Thymus (tissue), 11 donors: ENCODE measurements at regions not wholly inside any gene's neighbourhood (a gene's known extent, or its start where the extent isn't known, plus 50 kb on each side); places are given as distances from the start of the nearest gene placed in this dataset.

ENCODE experiments used
- DNase-seq, 9 donors: peaks; one replicate each; pipeline ENCODE4 v3.0.0-alpha.2; 2013; ENCODE audit warnings: low spot score in 9 of 9, low read depth in 6 of 9, missing footprints in 1 of 9
- H3K27ac ChIP-seq, 2 donors: one replicate each; pipeline ENCODE4 v1.5.1; 2013; ENCODE audit warnings: control low read depth in 1 of 2, low read depth in 1 of 2, low read length in 1 of 2, mild to moderate bottlenecking in 1 of 2, moderate library complexity in 1 of 2
- H3K27me3 ChIP-seq, 2 donors: one replicate each; pipeline ENCODE4 v1.5.1; 2013; ENCODE audit warnings: low read length in 1 of 2; ENCODE audit not compliant: control insufficient read depth in 2 of 2, insufficient read depth in 1 of 2
- H3K36me3 ChIP-seq, 2 donors: one replicate each; pipeline ENCODE4 v1.5.1; 2013; ENCODE audit warnings: low read length in 1 of 2, mild to moderate bottlenecking in 1 of 2, moderate library complexity in 1 of 2; ENCODE audit not compliant: control insufficient read depth in 2 of 2, insufficient read depth in 2 of 2
- H3K4me1 ChIP-seq, 2 donors: one replicate each; pipeline ENCODE4 v1.5.1; 2013; ENCODE audit warnings: low read length in 2 of 2; ENCODE audit not compliant: control insufficient read depth in 2 of 2, insufficient read depth in 2 of 2
- H3K4me3 ChIP-seq, 2 donors: one replicate each; pipeline ENCODE4 v1.5.1; 2013; ENCODE audit warnings: low read length in 2 of 2, control low read depth in 1 of 2, mild to moderate bottlenecking in 1 of 2
- H3K9me3 ChIP-seq, 2 donors: one replicate each; pipeline ENCODE4 v1.5.1; 2013; ENCODE audit warnings: low read length in 1 of 2, mild to moderate bottlenecking in 1 of 2; ENCODE audit not compliant: control insufficient read depth in 2 of 2, insufficient read depth in 1 of 2
- WGBS: extraction: QIAGEN DNeasy Blood & Tissue Kit; methylation state at CpG from one replicate; pipeline ENCODE4 v1.1.7; 2013; 5-methylcytosine and 5-hydroxymethylcytosine counted together
- donor health status: healthy.

- Histone ChIP-seq H3K36me3 (no peaks in the 10 kb centered on the region), H3K27me3 (no peaks in the 10 kb centered on the region), H3K27ac (no peak overlapping the region), H3K9me3 (peaks cover 0 to 2% of the 10 kb centered on the region in 2 donors), H3K4me3 (no peak overlapping the region), H3K4me1 (no peaks in the 10 kb centered on the region)
- WGBS, result 37% methylated on average over 1 of the region's 1 CpG
- DNase-seq, result no peak
Observed at GRCh38 chr2:33897741-33898140, 298.6 kb upstream of the FAM98A start.

GRCh38 chr2:33893824-33894223 lies 294.7 kb upstream of the FAM98A start:
- Histone ChIP-seq H3K4me1 (no peaks in the 10 kb centered on the region), H3K27me3 (no peaks in the 10 kb centered on the region)
- WGBS, result 80% methylated on average over 1 of the region's 1 CpG

GRCh38 chr2:33891616-33892015 lies 292.5 kb upstream of the FAM98A start:
- H3K36me3 ChIP-seq, result no peaks in the 10 kb centered on the region
- no peaks in the 10 kb centered on the region for H3K4me1 ChIP-seq
- no peak for DNase-seq
- H3K27me3 ChIP-seq, result no peaks in the 10 kb centered on the region
- no peak overlapping the region for H3K4me3 ChIP-seq
- 60% methylated on average over 4 of the region's 4 CpGs for WGBS
- no peak overlapping the region for H3K27ac ChIP-seq
- peaks cover 0 to 2% of the 10 kb centered on the region in 2 donors for H3K9me3 ChIP-seq

More at GRCh38 chr2:33893824-33894223, 294.7 kb upstream of the FAM98A start:
- Histone ChIP-seq H3K36me3 (no peaks in the 10 kb centered on the region), H3K27ac (no peak overlapping the region), H3K9me3 (peaks cover 0 to 2% of the 10 kb centered on the region in 2 donors), H3K4me3 (no peak overlapping the region)
- DNase-seq, result no peak

GRCh38 chr2:33890686-33891085 lies 291.6 kb upstream of the FAM98A start:
- no peak for DNase-seq
- 97% methylated on average over 6 of the region's 6 CpGs for WGBS
- H3K9me3 ChIP-seq, result no peaks in the 10 kb centered on the region
- no peaks in the 10 kb centered on the region for H3K36me3 ChIP-seq
- H3K4me3 ChIP-seq, result no peak overlapping the region
- no peaks in the 10 kb centered on the region for H3K27me3 ChIP-seq
- H3K27ac ChIP-seq, result no peak overlapping the region
- no peaks in the 10 kb centered on the region for H3K4me1 ChIP-seq

- Histone ChIP-seq H3K4me1 (no peaks in the 10 kb centered on the region), H3K27ac (no peak overlapping the region), H3K27me3 (no peaks in the 10 kb centered on the region), H3K36me3 (no peaks in the 10 kb centered on the region), H3K9me3 (peaks cover 0 to 6% of the 10 kb centered on the region in 2 donors), H3K4me3 (no peak overlapping the region)
- no peak for DNase-seq
- WGBS, result 85% methylated on average over 6 of the region's 6 CpGs
Observed at GRCh38 chr2:33877348-33878016, 278.4 kb upstream of the FAM98A start.

GRCh38 chr2:33873076-33873605 lies 274.0 kb upstream of the FAM98A start:
- no peaks in the 10 kb centered on the region for H3K27me3 ChIP-seq
- 12% methylated on average over 1 of the region's 1 CpG for WGBS
- DNase-seq, result no peak

GRCh38 chr2:33859811-33860461 lies 260.8 kb upstream of the FAM98A start:
- WGBS, result 40% methylated on average over 11 of the region's 11 CpGs
- Histone ChIP-seq H3K36me3 (no peaks in the 10 kb centered on the region), H3K27me3 (no peaks in the 10 kb centered on the region), H3K9me3 (peaks cover 1 to 6% of the 10 kb centered on the region in 2 donors), H3K27ac (no peak overlapping the region), H3K4me1 (no peaks in the 10 kb centered on the region), H3K4me3 (no peak overlapping the region)
- peak in 1 of 9 donors; percentile 9 for DNase-seq

More at GRCh38 chr2:33873076-33873605, 274.0 kb upstream of the FAM98A start:
- H3K4me3 ChIP-seq, result no peak overlapping the region
- peaks cover 0 to 2% of the 10 kb centered on the region in 2 donors for H3K9me3 ChIP-seq
- H3K36me3 ChIP-seq, result no peaks in the 10 kb centered on the region
- H3K4me1 ChIP-seq, result no peaks in the 10 kb centered on the region
- H3K27ac ChIP-seq, result no peak overlapping the region

- no peak for DNase-seq
- H3K27me3 ChIP-seq, result no peaks in the 10 kb centered on the region
- 63% methylated on average over 6 of the region's 6 CpGs for WGBS
- no peak overlapping the region for H3K4me3 ChIP-seq
- H3K27ac ChIP-seq, result no peak overlapping the region
- no peaks in the 10 kb centered on the region for H3K4me1 ChIP-seq
- H3K9me3 ChIP-seq, result peaks cover 1 to 6% of the 10 kb centered on the region in 2 donors
- H3K36me3 ChIP-seq, result no peaks in the 10 kb centered on the region
Observed at GRCh38 chr2:33859176-33859575, 260.1 kb upstream of the FAM98A start.

GRCh38 chr2:33848486-33848885 lies 249.4 kb upstream of the FAM98A start:
- no peaks in the 10 kb centered on the region for H3K27me3 ChIP-seq
- 97% methylated on average over 2 of the region's 2 CpGs for WGBS
- H3K9me3 ChIP-seq, result peaks cover 0 to 7% of the 10 kb centered on the region in 2 donors
- no peak overlapping the region for H3K4me3 ChIP-seq
- H3K27ac ChIP-seq, result no peak overlapping the region
- H3K4me1 ChIP-seq, result no peaks in the 10 kb centered on the region
- no peak for DNase-seq
- H3K36me3 ChIP-seq, result no peaks in the 10 kb centered on the region
